ENCODE measurements at regions not wholly inside any gene's neighbourhood (a gene's known extent, or its start where the extent isn't known, plus 50 kb on each side); places are given as distances from the start of the nearest gene placed in this dataset.

- Histone ChIP-seq H2AFZ (ENCODE audit: low read length) (no peak overlapping the region), H3K4me1 (ENCODE audit: insufficient read depth, low read length) (no peaks in the 10 kb centered on the region; the same call in 1 of the 2 replicates), H3K36me3 (replicated peaks in 1 of 2; ENCODE audit: control insufficient read depth in 1 of 2, insufficient read depth in 2 of 2, low read length in 2 of 2) (no peaks in the 10 kb centered on the region), H3K27me3 (ENCODE audit: control insufficient read depth in 1 of 2, insufficient read depth in 2 of 2, low read length in 2 of 2) (no peaks in the 10 kb centered on the region), H3K27ac (ENCODE audit: extremely low read length, insufficient read depth, low read length) (no peak overlapping the region), H3K9me3 (ENCODE audit: low read length) (no peaks in the 10 kb centered on the region), H3K4me3 (replicated peaks in 1 of 3; ENCODE audit: insufficient read depth in 1 of 3, low read depth in 2 of 3, low read length in 3 of 3) (no peak overlapping the region), H4K20me1 (ENCODE audit: insufficient read depth, low read length) (no peaks in the 10 kb centered on the region), H3K9ac (ENCODE audit: insufficient read depth, low read depth, low read length) (no peak overlapping the region), H3K79me2 (ENCODE audit: insufficient read depth, low read length) (no peaks in the 10 kb centered on the region), H3K4me2 (ENCODE audit: low read depth, low read length) (no peak overlapping the region)
- in situ Hi-C loops (cut with HindIII; ENCODE audit: extremely low pct_ligation_motif_present, low pct_unique_long_range_greater_than_20kb) (no loop called here), intact Hi-C loops (cut with micrococcal nuclease; ENCODE audit: unreplicated experiment) (no loop called here)
- DNase-seq (ENCODE audit: low spot score), result no peak
- WGBS (ENCODE audit: low lambda C conversion rate), result 32% methylated on average over 8 of the region's 8 CpGs
- no TSS peak for BruUV-seq (replicated peaks)
- ChIA-PET POLR2A (no interaction called here), CTCF (ENCODE audit: low intra/inter-chr PET ratio, low total read pairs) (no interaction called here)
- TF ChIP-seq RORA (CRISPR knock-in tag; IDR thresholded peaks at IDR 0.05) (no peak), KDM6A (CRISPR knock-in tag; IDR thresholded peaks at IDR 0.05; ENCODE audit: low read depth) (no peak), SALL2 (CRISPR knock-in tag; IDR thresholded peaks at IDR 0.05) (no peak), PPARG (CRISPR knock-in tag; conservative IDR thresholded peaks at IDR 0.05) (no peak), POLR2AphosphoS2 (IDR thresholded peaks at IDR 0.05; ENCODE audit: low read depth, low read length) (no peak), SNRNP70 (IDR thresholded peaks at IDR 0.05; ENCODE audit: low read depth, low read length) (no peak), RELA (CRISPR knock-in tag; IDR thresholded peaks at IDR 0.05) (no peak), ZNF256 (CRISPR knock-in tag; conservative IDR thresholded peaks at IDR 0.05) (no peak), E2F2 (CRISPR knock-in tag; IDR thresholded peaks at IDR 0.05; ENCODE audit: borderline replicate concordance) (no peak), ZNF781 (CRISPR knock-in tag; IDR thresholded peaks at IDR 0.05; ENCODE audit: borderline replicate concordance, not compliant biosample characterization) (no peak), DMAP1 (CRISPR knock-in tag; IDR thresholded peaks at IDR 0.05) (no peak), SNAI1 (CRISPR knock-in tag; IDR thresholded peaks at IDR 0.05; ENCODE audit: borderline replicate concordance) (no peak), MXD1 (CRISPR knock-in tag; IDR thresholded peaks at IDR 0.05) (no peak), ZNF776 (CRISPR knock-in tag; IDR thresholded peaks at IDR 0.05) (no peak)
- FAIRE-seq, result no peak
- no peak for ATAC-seq
Measured at GRCh38 chr2:156800781-156801361, 364.7 kb downstream of the GPD2 start.

All from HepG2 (cell line).